OCI-LY3 (cell line): ENCODE measurements at regions not wholly inside any gene's neighbourhood (a gene's known extent, or its start where the extent isn't known, plus 50 kb on each side); places are given as distances from the start of the nearest gene placed in this dataset.

Experiments used
- EZH2phosphoT487 ChIP-seq: fragments of 200-600 bp; shearing (Covaris generic); IDR thresholded peaks from 2 replicates; pipeline ENCODE4 v1.6.1; 2018; ENCODE audit warnings: antibody characterized with exemption, mixed run types, low read depth
- TF ChIP-seq, protein P1 (sequence below): fragments of 200-600, 300-600 bp; sonication (generic); IDR thresholded peaks from 2 replicates; pipeline ENCODE4 v1.5.1; 2014; ENCODE audit warnings: antibody characterized with exemption, low read length, low read depth

DNA sequence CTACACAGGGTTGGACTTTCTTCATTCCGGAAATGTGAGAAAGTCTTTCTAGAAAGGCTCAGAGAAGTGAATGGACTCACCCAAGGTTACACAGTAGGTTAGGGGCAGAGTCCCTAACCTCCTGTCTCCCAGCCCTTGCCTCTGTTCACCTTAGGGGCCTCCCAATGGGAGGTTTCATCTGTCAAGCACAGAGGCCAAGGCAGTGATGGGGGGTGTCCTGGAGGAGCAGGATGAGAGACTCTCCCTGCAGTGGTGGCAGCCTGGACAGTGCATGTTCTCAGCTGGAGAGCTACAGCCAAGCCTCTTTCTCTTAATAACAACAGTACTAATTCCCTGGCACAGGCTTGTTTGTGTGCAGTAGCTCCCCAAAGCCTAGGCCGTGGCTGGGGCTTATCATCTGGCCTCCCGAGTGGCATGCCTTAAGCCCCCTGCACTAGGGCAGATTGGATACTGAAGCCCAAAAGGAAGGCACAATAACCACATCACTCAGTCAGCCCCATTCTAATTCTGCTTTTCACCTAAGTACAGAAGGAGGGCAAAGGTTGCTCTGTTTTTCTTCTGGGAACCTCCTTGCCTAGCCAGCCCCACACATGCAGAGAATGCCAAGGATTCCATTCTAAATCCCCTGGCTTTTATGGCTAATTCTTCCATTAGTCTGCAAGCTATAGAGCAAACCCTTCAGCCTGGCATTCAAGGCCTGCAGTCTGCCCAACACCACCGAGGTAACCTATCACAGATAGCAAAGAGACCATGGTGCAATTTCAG lies 50.2 kb upstream of the XPA start:
- no peak for TF ChIP-seq EZH2phosphoT487
- TF ChIP-seq, protein P1, sequence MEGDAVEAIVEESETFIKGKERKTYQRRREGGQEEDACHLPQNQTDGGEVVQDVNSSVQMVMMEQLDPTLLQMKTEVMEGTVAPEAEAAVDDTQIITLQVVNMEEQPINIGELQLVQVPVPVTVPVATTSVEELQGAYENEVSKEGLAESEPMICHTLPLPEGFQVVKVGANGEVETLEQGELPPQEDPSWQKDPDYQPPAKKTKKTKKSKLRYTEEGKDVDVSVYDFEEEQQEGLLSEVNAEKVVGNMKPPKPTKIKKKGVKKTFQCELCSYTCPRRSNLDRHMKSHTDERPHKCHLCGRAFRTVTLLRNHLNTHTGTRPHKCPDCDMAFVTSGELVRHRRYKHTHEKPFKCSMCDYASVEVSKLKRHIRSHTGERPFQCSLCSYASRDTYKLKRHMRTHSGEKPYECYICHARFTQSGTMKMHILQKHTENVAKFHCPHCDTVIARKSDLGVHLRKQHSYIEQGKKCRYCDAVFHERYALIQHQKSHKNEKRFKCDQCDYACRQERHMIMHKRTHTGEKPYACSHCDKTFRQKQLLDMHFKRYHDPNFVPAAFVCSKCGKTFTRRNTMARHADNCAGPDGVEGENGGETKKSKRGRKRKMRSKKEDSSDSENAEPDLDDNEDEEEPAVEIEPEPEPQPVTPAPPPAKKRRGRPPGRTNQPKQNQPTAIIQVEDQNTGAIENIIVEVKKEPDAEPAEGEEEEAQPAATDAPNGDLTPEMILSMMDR, result no peak
